Heart left ventricle (tissue), 16 donors: ENCODE measurements at regions not wholly inside any gene's neighbourhood (a gene's known extent, or its start where the extent isn't known, plus 50 kb on each side); places are given as distances from the start of the nearest gene placed in this dataset.

Experiments
- ATAC-seq, 4 donors: fragments of 200-7000 bp; cut with Tn5 transposase; one replicate each; pipeline ENCODE4 v1.9.1; 2020 to 2022; ENCODE audit warnings: moderate library complexity in 4 of 4, mild to moderate bottlenecking in 3 of 4, moderate number of reproducible peaks in 1 of 4
- DNase-seq, 5 donors: peaks; one replicate each; pipeline ENCODE4 v3.0.0-alpha.2; 2020
- H3K27ac ChIP-seq, 12 donors: fragments of 200-600 bp; sonication (generic) in 4 of 12; one replicate each; pipeline versions ENCODE4 v1.5.0 to v1.8.0; 2016 to 2022; ENCODE audit warnings: mild to moderate bottlenecking in 2 of 12
- H3K27me3 ChIP-seq, 9 donors: fragments of 200-600 bp; sonication (generic) in 2 of 9; one replicate each; pipeline versions ENCODE4 v1.5.1 to v1.8.0; 2016 to 2022; ENCODE audit warnings: mild to moderate bottlenecking in 3 of 9
- H3K36me3 ChIP-seq, 9 donors: fragments of 200-600 bp; sonication (generic) in 2 of 9; one replicate each; pipeline versions ENCODE4 v1.5.0 to v1.8.0; 2018 to 2022; ENCODE audit warnings: mild to moderate bottlenecking in 2 of 9
- H3K4me1 ChIP-seq, 12 donors: fragments of 200-600 bp; sonication (generic) in 4 of 12; one replicate each; pipeline versions ENCODE4 v1.5.0 to v1.8.0; 2016 to 2022; ENCODE audit warnings: mild to moderate bottlenecking in 3 of 12
- H3K4me3 ChIP-seq, 12 donors: fragments of 200-600 bp; sonication (generic) in 4 of 12; one replicate each; pipeline versions ENCODE4 v1.5.0 to v1.8.0; 2017 to 2022; ENCODE audit warnings: mild to moderate bottlenecking in 9 of 12, moderate library complexity in 4 of 12
- H3K9me3 ChIP-seq, 12 donors: fragments of 200-600 bp; sonication (generic) in 4 of 12; one replicate each; pipeline versions ENCODE4 v1.5.0 to v1.8.0; 2016 to 2022; ENCODE audit warnings: mild to moderate bottlenecking in 1 of 12
- POLR2A ChIP-seq, 2 donors: fragments of 450-650 bp; IDR thresholded peaks; one replicate each; pipeline ENCODE4 v1.6.1; 2017; ENCODE audit warnings: antibody characterized with exemption in 2 of 2, mild to moderate bottlenecking in 2 of 2, moderate library complexity in 2 of 2
- WGBS, 4 donors: extraction: QIAGEN DNeasy Blood & Tissue Kit in 2 of 4; methylation state at CpG; one replicate each; pipeline versions ENCODE4 v1.1.5 to v1.1.7; 2013 to 2018; 5-methylcytosine and 5-hydroxymethylcytosine counted together
- intact Hi-C, 10 donors: fragments of 100-400 bp; cut with DNase I; formaldehyde crosslinking; loops; one replicate each; pipeline versions ENCODE4 v1.11.1 to v1.14.2; 2022
- TF ChIP-seq, protein P1 (sequence below), 12 donors: fragments of 200-600 bp; sonication (generic) in 4 of 12; IDR thresholded peaks; one replicate each; pipeline versions ENCODE4 v1.5.0 to v1.8.0; 2018 to 2022; ENCODE audit warnings: antibody characterized with exemption in 12 of 12, mild to moderate bottlenecking in 5 of 12
- donor health status: ischemic (EF 13 %, LVEDD 7.1; RV severe dilation, severe dysfunction).
- donor health status: healthy with polysubstance abuse.
- donor health status: DM: no; HTN: yes; CAD: no.
- donor health status: DM: no; HTN: no; CAD: no.
- donor health status: ischemic (EF 25% LVEDD 6.9; RV normal size, moderate dysfunction).
- donor health status: ischemic (EF 25% LVEDD 5.7; RV mildly dilated, moderate dysfunction).
- donor health status: healthy.
- donor health status: DM: yes; HTN: yes; CAD: no.
- donor health status: ischemic (EF 35%, LVEDD 5.7; RV mildly dilated, moderate dysfunction).
- donor health status: nonischemic (EF 11% LVEDD 7.7; RV severe dilation, severe dysfunction).
- donor health status: DM: yes; HTN: yes; CAD: no.
- donor health status: PGD.
- donor health status: ischemic (EF 29% LVEDD 5.4; RV normal size, mild dysfunction).
- donor health status: nonischemic (EF 23%, LVEDD 6.1; RV moderate dilation, normal function).

DNA sequence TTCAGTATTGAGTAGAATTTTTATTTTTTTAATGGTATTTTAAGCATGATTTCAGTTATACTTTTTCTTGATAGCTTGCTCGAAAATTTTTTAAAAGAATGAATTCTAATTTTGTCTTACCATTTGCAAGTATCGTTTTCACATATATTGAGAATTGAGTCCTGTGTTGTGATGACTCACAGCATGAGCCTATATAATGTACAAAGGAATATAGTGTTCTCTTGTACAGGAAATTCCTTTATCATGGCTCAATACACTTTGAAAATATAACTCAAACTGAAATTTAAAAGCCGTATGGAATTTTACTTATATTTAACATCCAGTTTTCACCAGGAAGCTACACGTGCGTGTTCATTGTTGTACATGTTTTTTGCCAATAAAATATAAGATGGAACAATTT, 161.1 kb upstream of the TMTC4 start:
- intact Hi-C loops = no loop called here
- ATAC-seq (no peak), DNase-seq (no peak)
- H3K4me1 ChIP-seq = no peaks in the 10 kb centered on the region
- no peak overlapping the region for H3K4me3 ChIP-seq
- no peaks in the 10 kb centered on the region for H3K36me3 ChIP-seq
- no peak overlapping the region for H3K27ac ChIP-seq
- no peaks in the 10 kb centered on the region for H3K9me3 ChIP-seq
- no peaks in the 10 kb centered on the region for H3K27me3 ChIP-seq
- TF ChIP-seq POLR2A (IDR thresholded peaks at IDR 0.05) = no peak
- TF ChIP-seq, protein P1, sequence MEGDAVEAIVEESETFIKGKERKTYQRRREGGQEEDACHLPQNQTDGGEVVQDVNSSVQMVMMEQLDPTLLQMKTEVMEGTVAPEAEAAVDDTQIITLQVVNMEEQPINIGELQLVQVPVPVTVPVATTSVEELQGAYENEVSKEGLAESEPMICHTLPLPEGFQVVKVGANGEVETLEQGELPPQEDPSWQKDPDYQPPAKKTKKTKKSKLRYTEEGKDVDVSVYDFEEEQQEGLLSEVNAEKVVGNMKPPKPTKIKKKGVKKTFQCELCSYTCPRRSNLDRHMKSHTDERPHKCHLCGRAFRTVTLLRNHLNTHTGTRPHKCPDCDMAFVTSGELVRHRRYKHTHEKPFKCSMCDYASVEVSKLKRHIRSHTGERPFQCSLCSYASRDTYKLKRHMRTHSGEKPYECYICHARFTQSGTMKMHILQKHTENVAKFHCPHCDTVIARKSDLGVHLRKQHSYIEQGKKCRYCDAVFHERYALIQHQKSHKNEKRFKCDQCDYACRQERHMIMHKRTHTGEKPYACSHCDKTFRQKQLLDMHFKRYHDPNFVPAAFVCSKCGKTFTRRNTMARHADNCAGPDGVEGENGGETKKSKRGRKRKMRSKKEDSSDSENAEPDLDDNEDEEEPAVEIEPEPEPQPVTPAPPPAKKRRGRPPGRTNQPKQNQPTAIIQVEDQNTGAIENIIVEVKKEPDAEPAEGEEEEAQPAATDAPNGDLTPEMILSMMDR (IDR thresholded peaks at IDR 0.05) = no peak
- 81 to 86% (median 84%) methylated on average over 5 of the region's 5 CpGs for WGBS, 4 donors

DNA sequence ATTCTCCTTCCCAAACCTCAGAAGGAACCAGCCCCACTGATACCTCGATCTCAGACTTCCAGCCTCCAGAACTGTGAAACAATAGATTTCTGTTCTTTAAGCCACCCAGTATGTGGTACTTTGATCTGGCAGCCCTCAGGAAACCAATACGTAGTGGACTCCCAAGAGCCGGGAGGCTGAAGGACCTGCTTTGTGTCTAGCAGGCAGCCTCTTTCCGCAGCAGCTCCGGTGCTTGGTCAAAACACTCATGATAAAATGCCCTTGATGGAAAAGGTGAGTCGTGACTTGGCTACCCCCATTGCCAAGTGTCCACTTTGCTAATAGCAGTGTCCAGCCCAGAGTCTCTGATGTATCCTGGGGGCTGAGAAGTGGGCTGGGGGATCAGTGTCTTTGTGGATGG, 158.8 kb upstream of the TMTC4 start:
- 40 to 50% (median 42%) methylated on average over 5 to 6 of the region's 6 CpGs for WGBS, 4 donors
- no peaks in the 10 kb centered on the region for H3K4me1 ChIP-seq
- H3K4me3 ChIP-seq = no peak overlapping the region
- H3K9me3 ChIP-seq = peaks cover 0 to 9% (median 5%) of the 10 kb centered on the region in 12 donors
- no peaks in the 10 kb centered on the region for H3K36me3 ChIP-seq
- intact Hi-C loops = no loop called here
- no peaks in the 10 kb centered on the region for H3K27me3 ChIP-seq
- DNase-seq (no peak), ATAC-seq (no peak)
- TF ChIP-seq, protein P1 (IDR thresholded peaks at IDR 0.05) = no peak
- TF ChIP-seq POLR2A (IDR thresholded peaks at IDR 0.05) = no peak
- no peak overlapping the region for H3K27ac ChIP-seq

DNA sequence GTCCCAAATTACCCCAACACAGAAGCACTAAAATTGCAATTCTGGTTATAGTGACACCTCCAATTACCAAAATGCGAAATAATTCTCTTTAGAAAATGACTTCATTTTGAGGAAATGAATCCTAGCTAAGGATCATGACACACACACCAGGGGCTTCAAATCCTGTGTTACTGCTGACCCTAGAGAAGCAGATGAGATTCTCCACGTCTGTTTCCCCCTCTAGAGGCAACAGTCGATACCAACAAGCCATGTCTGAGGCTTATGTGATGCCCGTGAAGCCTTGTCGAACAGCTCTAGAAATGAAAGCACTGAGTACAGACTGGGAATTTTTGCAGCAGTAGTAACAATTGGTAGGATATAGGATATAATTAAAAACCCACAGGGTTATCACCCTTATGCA, 153.6 kb upstream of the TMTC4 start:
- no peak for ATAC-seq
- Histone ChIP-seq H3K4me3 (no peak overlapping the region), H3K27me3 (no peaks in the 10 kb centered on the region), H3K9me3 (peaks cover 0 to 11% (median 5%) of the 10 kb centered on the region in 12 donors), H3K27ac (no peak overlapping the region), H3K4me1 (no peaks in the 10 kb centered on the region), H3K36me3 (no peaks in the 10 kb centered on the region)
- TF ChIP-seq POLR2A (IDR thresholded peaks at IDR 0.05) = no peak
- TF ChIP-seq, protein P1 (IDR thresholded peaks at IDR 0.05) = no peak
- WGBS, 4 donors = 31 to 44% (median 33%) methylated on average over 5 of the region's 5 CpGs
- intact Hi-C loops = no loop called here
- DNase-seq = no peak

DNA sequence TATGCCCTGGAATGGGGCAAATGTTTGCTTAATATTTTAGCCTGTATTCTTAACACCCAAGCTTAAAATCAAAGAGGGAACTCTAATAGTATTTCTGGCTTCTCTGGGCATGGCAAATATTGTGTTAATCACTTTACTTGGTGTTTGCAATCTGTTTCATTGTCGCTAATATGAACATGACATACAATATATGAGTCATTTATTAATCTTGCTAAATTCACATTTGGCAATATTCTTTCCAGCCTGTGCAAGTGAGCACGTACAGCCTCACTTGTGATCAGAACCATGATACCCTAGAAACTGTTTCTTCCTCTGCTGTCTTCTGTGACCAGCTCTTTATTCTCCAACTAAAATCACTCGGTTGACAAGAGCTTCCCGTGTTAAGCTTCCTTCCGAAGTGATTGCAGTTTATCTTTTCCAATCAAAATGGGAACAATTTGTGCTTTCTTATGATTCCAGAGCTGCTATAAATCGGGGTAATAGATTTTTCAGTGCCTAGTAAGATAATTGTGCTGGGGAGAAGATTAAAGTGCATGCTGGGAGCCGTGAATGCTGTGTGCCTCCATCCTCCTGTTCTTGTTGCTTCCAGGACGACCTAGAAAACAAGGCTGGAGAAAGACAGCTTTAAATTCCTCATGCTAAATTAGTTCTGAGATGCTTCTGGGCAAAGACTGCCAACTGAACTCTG, 153.0 kb upstream of the TMTC4 start:
- ATAC-seq = no peak
- Histone ChIP-seq H3K36me3 (no peaks in the 10 kb centered on the region), H3K4me1 (no peaks in the 10 kb centered on the region), H3K9me3 (peaks cover 0 to 11% (median 5%) of the 10 kb centered on the region in 12 donors), H3K27me3 (no peaks in the 10 kb centered on the region), H3K27ac (no peak overlapping the region), H3K4me3 (no peak overlapping the region)
- intact Hi-C loops = no loop called here
- TF ChIP-seq POLR2A (IDR thresholded peaks at IDR 0.05) = no peak
- TF ChIP-seq, protein P1 (IDR thresholded peaks at IDR 0.05) = no peak
- no peak for DNase-seq
- WGBS, 4 donors = 45 to 59% (median 51%) methylated on average over 8 of the region's 8 CpGs
